ENCODE measurements at regions not wholly inside any gene's neighbourhood (a gene's known extent, or its start where the extent isn't known, plus 50 kb on each side); places are given as distances from the start of the nearest gene placed in this dataset.

- H3F3A ChIP-seq (ENCODE audit: insufficient read depth, low read length, poor library complexity, severe bottlenecking): no peaks in the 10 kb centered on the region
- H3K79me2 ChIP-seq (replicated peaks; ENCODE audit: insufficient read depth, low read length): no peaks in the 10 kb centered on the region
- H3K4me2 ChIP-seq (ENCODE audit: low read length): no peak overlapping the region
- no peak overlapping the region for H3K27ac ChIP-seq (ENCODE audit: low read length)
- H3K4me3 ChIP-seq (ENCODE audit: low read length): no peak overlapping the region
- no peak for TF ChIP-seq TAF1 (IDR thresholded peaks at IDR 0.05; ENCODE audit: low read depth)
- TF ChIP-seq SMC3 (conservative IDR thresholded peaks at IDR 0.05; ENCODE audit: poor library complexity): no peak
- no peak for TF ChIP-seq REST (IDR thresholded peaks at IDR 0.05; ENCODE audit: borderline replicate concordance)
- no peak for TF ChIP-seq POLR2AphosphoS5 (IDR thresholded peaks at IDR 0.05)
- no peak for TF ChIP-seq RAD21 (conservative IDR thresholded peaks at IDR 0.05)
- no peak overlapping the region for H2AFZ ChIP-seq (ENCODE audit: low read depth, low read length)
- no peaks in the 10 kb centered on the region for H3K9me2 ChIP-seq (ENCODE audit: insufficient read depth, low read length)
- no peaks in the 10 kb centered on the region for H4K20me1 ChIP-seq (ENCODE audit: insufficient read depth)
- H3K27me3 ChIP-seq (ENCODE audit: insufficient read depth, low read depth, low read length): no peaks in the 10 kb centered on the region
- H3K9ac ChIP-seq (ENCODE audit: low read length): no peak overlapping the region
- no peaks in the 10 kb centered on the region for H3K9me3 ChIP-seq (ENCODE audit: low read length)
- no peaks in the 10 kb centered on the region for H3K36me3 ChIP-seq (ENCODE audit: insufficient read depth, low read length)
Observed at GRCh38 chr6:141335477-141336273, 797.0 kb upstream of the GJE1 start.

- Histone ChIP-seq H4K20me1 (ENCODE audit: insufficient read depth) (no peaks in the 10 kb centered on the region), H3K9me2 (ENCODE audit: insufficient read depth, low read length) (no peaks in the 10 kb centered on the region), H3F3A (ENCODE audit: insufficient read depth, low read length, poor library complexity, severe bottlenecking) (no peaks in the 10 kb centered on the region), H3K36me3 (ENCODE audit: insufficient read depth, low read length) (no peaks in the 10 kb centered on the region), H2AFZ (ENCODE audit: low read depth, low read length) (no peak overlapping the region), H3K4me3 (ENCODE audit: low read length) (no peak overlapping the region), H3K27ac (ENCODE audit: low read length) (no peak overlapping the region), H3K4me2 (ENCODE audit: low read length) (no peak overlapping the region), H3K79me2 (replicated peaks; ENCODE audit: insufficient read depth, low read length) (no peaks in the 10 kb centered on the region), H3K9me3 (ENCODE audit: low read length) (no peaks in the 10 kb centered on the region), H3K27me3 (ENCODE audit: insufficient read depth, low read depth, low read length) (no peaks in the 10 kb centered on the region), H3K9ac (ENCODE audit: low read length) (no peak overlapping the region)
- no peak for TF ChIP-seq TAF1 (IDR thresholded peaks at IDR 0.05; ENCODE audit: low read depth)
- TF ChIP-seq CTCF (IDR thresholded peaks at IDR 0.05; ENCODE audit: poor library complexity, severe bottlenecking): no peak
- no peak for TF ChIP-seq MXI1 (conservative IDR thresholded peaks at IDR 0.05; ENCODE audit: poor library complexity, severe bottlenecking)
Observed at GRCh38 chr6:141326925-141327324, 805.8 kb upstream of the GJE1 start.

- no peaks in the 10 kb centered on the region for H3K79me2 ChIP-seq (replicated peaks; ENCODE audit: insufficient read depth, low read length)
- H3K9ac ChIP-seq (ENCODE audit: low read length): no peak overlapping the region
- H3K27me3 ChIP-seq (ENCODE audit: insufficient read depth, low read depth, low read length): no peaks in the 10 kb centered on the region
- no peaks in the 10 kb centered on the region for H3K9me3 ChIP-seq (ENCODE audit: low read length)
- no peak overlapping the region for H2AFZ ChIP-seq (ENCODE audit: low read depth, low read length)
- no peak overlapping the region for H3K4me2 ChIP-seq (ENCODE audit: low read length)
- H3K4me3 ChIP-seq (ENCODE audit: low read length): no peak overlapping the region
- no peak overlapping the region for H3K27ac ChIP-seq (ENCODE audit: low read length)
- no peak for TF ChIP-seq SMC3 (conservative IDR thresholded peaks at IDR 0.05; ENCODE audit: poor library complexity)
- TF ChIP-seq EZH2 (IDR thresholded peaks at IDR 0.05; ENCODE audit: borderline replicate concordance, insufficient read depth, low read length, poor library complexity, severe bottlenecking): no peak
- H3K9me2 ChIP-seq (ENCODE audit: insufficient read depth, low read length): no peaks in the 10 kb centered on the region
- no peaks in the 10 kb centered on the region for H4K20me1 ChIP-seq (ENCODE audit: insufficient read depth)
- no peaks in the 10 kb centered on the region for H3F3A ChIP-seq (ENCODE audit: insufficient read depth, low read length, poor library complexity, severe bottlenecking)
- no peaks in the 10 kb centered on the region for H3K36me3 ChIP-seq (ENCODE audit: insufficient read depth, low read length)
Observed at GRCh38 chr6:141326426-141326825, 806.3 kb upstream of the GJE1 start.

Data from neural cell (in vitro differentiated cells).